Adrenal gland (tissue), 9 donors: ENCODE measurements at regions not wholly inside any gene's neighbourhood (a gene's known extent, or its start where the extent isn't known, plus 50 kb on each side); places are given as distances from the start of the nearest gene placed in this dataset.

Experiments used
- DNase-seq, 7 donors: peaks; one replicate each; pipeline ENCODE4 v3.0.0-alpha.2; 2019 to 2020
- H3K27ac ChIP-seq, 5 donors: fragments of 200-600 bp; sonication (generic) in 4 of 5; 1 replicate in 3 of 5; 2 replicates in 2 of 5; pipeline versions ENCODE4 v1.5.1 to v1.8.0; 2016 to 2020; ENCODE audit warnings: mild to moderate bottlenecking in 1 of 5
- H3K27me3 ChIP-seq: fragments of 200-600 bp; 2 replicates; pipeline ENCODE4 v1.8.0; 2021
- H3K36me3 ChIP-seq, 2 donors: fragments of 200-600 bp; replicated peaks in 1 of 2; 1 replicate in 1 of 2; 2 replicates in 1 of 2; pipeline versions ENCODE4 v1.5.1 to v1.8.0; 2018 to 2022
- H3K4me1 ChIP-seq, 2 donors: fragments of 200-600 bp; replicated peaks in 1 of 2; 1 replicate in 1 of 2; 2 replicates in 1 of 2; pipeline versions ENCODE4 v1.5.1 to v1.8.0; 2018 to 2021
- H3K4me3 ChIP-seq, 4 donors: fragments of 200-600 bp; sonication (generic) in 3 of 4; one replicate each; pipeline ENCODE4 v1.5.1; 2016 to 2018
- H3K9me3 ChIP-seq, 3 donors: fragments of 200-600 bp; sonication (generic) in 1 of 3; replicated peaks in 1 of 3; 1 replicate in 2 of 3; 2 replicates in 1 of 3; pipeline versions ENCODE4 v1.5.1 to v1.8.0; 2016 to 2021
- CTCF ChIP-seq, 6 experiments: fragments of 450-650 bp in 4 of 6; fragments of 200-600 bp in 2 of 6; sonication (generic) in 1 of 6; IDR thresholded peaks; 1 replicate in 5 of 6; 2 replicates in 1 of 6; pipeline versions ENCODE4 v1.5.1 to v1.8.0; 2016 to 2021; ENCODE audit warnings: antibody characterized with exemption in 6 of 6, mild to moderate bottlenecking in 2 of 6, moderate library complexity in 1 of 6
- POLR2A ChIP-seq, 2 donors: fragments of 450-650 bp; IDR thresholded peaks; one replicate each; pipeline ENCODE4 v1.6.1; 2017; ENCODE audit warnings: antibody characterized with exemption in 2 of 2, mild to moderate bottlenecking in 2 of 2, moderate library complexity in 1 of 2
- WGBS, 4 donors: extraction: QIAGEN DNeasy Blood & Tissue Kit in 2 of 4; methylation state at CpG; one replicate each; pipeline versions ENCODE4 v1.1.5 to v1.1.7; 2013 to 2017; 5-methylcytosine and 5-hydroxymethylcytosine counted together
- intact Hi-C, 2 donors: fragments of 100-400 bp; cut with DNase I; formaldehyde crosslinking; loops; one replicate each; pipeline versions ENCODE4 v1.14.1 to v1.15.0; 2022 to 2023
- donor health status: healthy with polysubstance abuse.
- donor health status: Bipolar disorder and iron deficiency.
- donor health status: DM: yes; HTN: yes; CAD: no.
- donor health status: DM: no; HTN: no; CAD: no.
- donor health status: DM: no; HTN: no; CAD: no.

GRCh38 chr3:88616413-88616812 lies 466.7 kb downstream of the C3orf38 start:
- H3K4me3 ChIP-seq, result no peak overlapping the region
- 18 to 61% (median 36%) methylated on average over 1 of the region's 1 CpG for WGBS, 4 donors
- no peaks in the 10 kb centered on the region for H3K27me3 ChIP-seq
- intact Hi-C loops, result no loop called here
- TF ChIP-seq CTCF (IDR thresholded peaks at IDR 0.05) (no peak), POLR2A (IDR thresholded peaks at IDR 0.05) (no peak)
- H3K27ac ChIP-seq, result no peak overlapping the region
- DNase-seq, result no peak
- no peaks in the 10 kb centered on the region for H3K4me1 ChIP-seq
- H3K9me3 ChIP-seq, result no peaks in the 10 kb centered on the region
- H3K36me3 ChIP-seq, result no peaks in the 10 kb centered on the region

DNA sequence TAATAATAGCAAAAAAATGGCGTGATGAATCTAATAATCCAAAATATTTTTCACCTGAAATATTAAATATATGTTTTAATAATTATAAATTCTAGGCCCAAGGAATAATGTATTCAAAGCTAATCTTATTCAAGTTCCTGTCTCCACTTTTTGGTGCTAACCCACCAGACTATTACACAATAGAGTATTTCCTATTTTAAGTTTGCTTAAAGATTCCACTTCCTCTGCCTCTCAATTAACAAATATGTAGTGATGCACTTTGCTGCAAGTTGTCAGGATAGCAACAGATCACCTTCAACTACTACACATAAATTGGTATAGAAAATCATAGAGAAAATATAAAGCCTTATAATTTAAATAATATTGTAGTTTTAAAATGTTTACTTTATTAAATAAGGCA lies 467.5 kb downstream of the C3orf38 start:
- no peak for DNase-seq
- Histone ChIP-seq H3K27ac (no peak overlapping the region), H3K27me3 (no peaks in the 10 kb centered on the region), H3K36me3 (no peaks in the 10 kb centered on the region), H3K9me3 (no peaks in the 10 kb centered on the region), H3K4me1 (no peaks in the 10 kb centered on the region), H3K4me3 (no peak overlapping the region)
- intact Hi-C loops, result no loop called here
- TF ChIP-seq CTCF (IDR thresholded peaks at IDR 0.05), result no peak
- no peak for TF ChIP-seq POLR2A (IDR thresholded peaks at IDR 0.05)
- 83 to 90% (median 86%) methylated on average over 1 of the region's 1 CpG for WGBS, 4 donors

- TF ChIP-seq POLR2A (IDR thresholded peaks at IDR 0.05) (no peak), CTCF (IDR thresholded peaks at IDR 0.05) (no peak)
- no peak overlapping the region for H3K27ac ChIP-seq
- no peak for DNase-seq
- H3K9me3 ChIP-seq, result no peaks in the 10 kb centered on the region
- H3K27me3 ChIP-seq, result no peaks in the 10 kb centered on the region
- H3K36me3 ChIP-seq, result no peaks in the 10 kb centered on the region
- no peaks in the 10 kb centered on the region for H3K4me1 ChIP-seq
- no peak overlapping the region for H3K4me3 ChIP-seq
- intact Hi-C loops, result no loop called here
- 53 to 57% (median 56%) methylated on average over 7 of the region's 7 CpGs for WGBS, 4 donors
These were observed 468.4 kb downstream of the C3orf38 start for GRCh38 chr3:88618021-88618645.

DNA sequence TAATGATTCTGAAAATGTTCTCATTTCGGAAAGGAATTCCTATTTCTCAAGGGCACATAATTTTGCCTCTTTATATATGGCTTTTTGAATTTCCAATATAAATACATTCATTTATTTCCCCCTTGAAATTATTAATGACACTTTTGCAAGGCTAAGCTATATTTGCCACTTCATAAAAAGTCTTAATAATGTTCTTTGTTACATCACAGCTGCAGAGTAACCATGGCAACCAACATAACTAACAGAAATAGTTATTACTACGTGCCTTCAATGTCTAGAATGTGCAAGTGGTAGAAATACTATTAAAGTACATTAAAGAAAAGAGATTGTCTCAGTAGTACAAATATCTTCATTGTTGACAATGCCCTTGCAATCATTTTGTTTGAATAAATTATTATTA lies 471.8 kb downstream of the C3orf38 start:
- WGBS, 4 donors, result 55 to 73% (median 66%) methylated on average over 2 of the region's 2 CpGs
- Histone ChIP-seq H3K4me1 (no peaks in the 10 kb centered on the region), H3K27ac (no peak overlapping the region), H3K4me3 (no peak overlapping the region), H3K27me3 (no peaks in the 10 kb centered on the region), H3K36me3 (no peaks in the 10 kb centered on the region), H3K9me3 (no peaks in the 10 kb centered on the region)
- TF ChIP-seq POLR2A (IDR thresholded peaks at IDR 0.05), result no peak
- no peak for TF ChIP-seq CTCF (IDR thresholded peaks at IDR 0.05)
- intact Hi-C loops, result no loop called here
- DNase-seq, result no peak
